ENCODE measurements at regions not wholly inside any gene's neighbourhood (a gene's known extent, or its start where the extent isn't known, plus 50 kb on each side); places are given as distances from the start of the nearest gene placed in this dataset.

DNA sequence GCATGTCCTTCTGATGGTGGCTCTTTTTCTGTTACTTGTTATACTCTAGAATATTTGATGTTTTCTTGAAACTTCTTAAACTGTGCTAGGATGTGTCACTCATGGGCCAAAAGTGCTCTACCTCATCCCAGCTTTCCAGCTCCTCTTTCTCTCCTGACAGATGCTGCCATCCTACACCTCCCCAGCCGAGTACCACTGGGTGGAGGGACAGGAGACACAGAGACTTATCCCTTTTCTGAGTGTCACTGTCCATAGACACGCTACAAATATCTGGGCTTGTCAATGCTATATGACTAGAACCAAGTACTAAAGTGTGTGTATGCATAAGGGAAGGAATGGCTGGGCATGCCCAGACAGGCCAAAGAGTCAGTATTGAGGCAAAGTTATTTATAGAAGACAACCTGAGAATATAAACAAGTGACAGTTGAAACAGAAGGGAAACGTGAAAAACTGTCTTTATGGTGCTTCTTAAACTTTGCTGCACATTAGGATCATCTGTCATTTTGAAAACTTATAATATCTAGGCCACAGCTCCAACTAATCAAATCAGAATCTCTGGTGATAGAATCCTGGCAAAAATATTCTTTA is 188.0 kb downstream of the CARTPT start:
- TF ChIP-seq, protein P1, sequence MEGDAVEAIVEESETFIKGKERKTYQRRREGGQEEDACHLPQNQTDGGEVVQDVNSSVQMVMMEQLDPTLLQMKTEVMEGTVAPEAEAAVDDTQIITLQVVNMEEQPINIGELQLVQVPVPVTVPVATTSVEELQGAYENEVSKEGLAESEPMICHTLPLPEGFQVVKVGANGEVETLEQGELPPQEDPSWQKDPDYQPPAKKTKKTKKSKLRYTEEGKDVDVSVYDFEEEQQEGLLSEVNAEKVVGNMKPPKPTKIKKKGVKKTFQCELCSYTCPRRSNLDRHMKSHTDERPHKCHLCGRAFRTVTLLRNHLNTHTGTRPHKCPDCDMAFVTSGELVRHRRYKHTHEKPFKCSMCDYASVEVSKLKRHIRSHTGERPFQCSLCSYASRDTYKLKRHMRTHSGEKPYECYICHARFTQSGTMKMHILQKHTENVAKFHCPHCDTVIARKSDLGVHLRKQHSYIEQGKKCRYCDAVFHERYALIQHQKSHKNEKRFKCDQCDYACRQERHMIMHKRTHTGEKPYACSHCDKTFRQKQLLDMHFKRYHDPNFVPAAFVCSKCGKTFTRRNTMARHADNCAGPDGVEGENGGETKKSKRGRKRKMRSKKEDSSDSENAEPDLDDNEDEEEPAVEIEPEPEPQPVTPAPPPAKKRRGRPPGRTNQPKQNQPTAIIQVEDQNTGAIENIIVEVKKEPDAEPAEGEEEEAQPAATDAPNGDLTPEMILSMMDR (IDR thresholded peaks at IDR 0.05): no peak
- TF ChIP-seq POLR2A (IDR thresholded peaks at IDR 0.05): no peak

Data from thyroid gland (tissue), 4 donors.